PFSK-1 (cell line): ENCODE measurements at regions not wholly inside any gene's neighbourhood (a gene's known extent, or its start where the extent isn't known, plus 50 kb on each side); places are given as distances from the start of the nearest gene placed in this dataset.

Source experiments
- FOXP2 ChIP-seq: optimal IDR thresholded peaks from 2 replicates; pipeline ENCODE3; 2011; ENCODE audit warnings: borderline replicate concordance, control low read depth, inconsistent platforms; ENCODE audit not compliant: insufficient read depth; ENCODE audit errors: extremely low read length, extremely low read depth
- POLR2AphosphoS5 ChIP-seq: IDR thresholded peaks from 2 replicates; pipeline ENCODE4 v1.6.1; 2012; ENCODE audit warnings: low read depth, mild to moderate bottlenecking, control low read depth, low read length, moderate library complexity
- REST ChIP-seq, 2 experiments: IDR thresholded peaks; 2 replicates each; pipeline versions ENCODE4 v1.6.1 to v1.8.0; 2011 to 2012; ENCODE audit warnings: low read depth in 2 of 2, low read length in 2 of 2, control low read depth in 1 of 2, inconsistent platforms in 1 of 2, mild to moderate bottlenecking in 1 of 2, moderate library complexity in 1 of 2; ENCODE audit not compliant: insufficient read depth in 1 of 2
- SIN3A ChIP-seq: IDR thresholded peaks from 2 replicates; pipeline ENCODE4 v1.6.1; 2012; ENCODE audit warnings: mild to moderate bottlenecking, low read length, moderate library complexity, borderline replicate concordance; ENCODE audit not compliant: insufficient read depth
- TAF1 ChIP-seq: IDR thresholded peaks from 2 replicates; pipeline ENCODE4 v1.6.1; 2012; ENCODE audit warnings: low read length, control low read depth, borderline replicate concordance; ENCODE audit not compliant: insufficient read depth

- TF ChIP-seq POLR2AphosphoS5 = no peak
- TF ChIP-seq FOXP2 = no peak
- no peak for TF ChIP-seq SIN3A
- no peak for TF ChIP-seq TAF1
- no peak for TF ChIP-seq REST (IDR thresholded peaks at IDR 0.05; ENCODE audit: insufficient read depth in 1 of 2, low read depth in 2 of 2, low read length in 2 of 2)
Measured at GRCh38 chr3:104359546-104359945, 1007.2 kb upstream of the ALCAM start.

DNA sequence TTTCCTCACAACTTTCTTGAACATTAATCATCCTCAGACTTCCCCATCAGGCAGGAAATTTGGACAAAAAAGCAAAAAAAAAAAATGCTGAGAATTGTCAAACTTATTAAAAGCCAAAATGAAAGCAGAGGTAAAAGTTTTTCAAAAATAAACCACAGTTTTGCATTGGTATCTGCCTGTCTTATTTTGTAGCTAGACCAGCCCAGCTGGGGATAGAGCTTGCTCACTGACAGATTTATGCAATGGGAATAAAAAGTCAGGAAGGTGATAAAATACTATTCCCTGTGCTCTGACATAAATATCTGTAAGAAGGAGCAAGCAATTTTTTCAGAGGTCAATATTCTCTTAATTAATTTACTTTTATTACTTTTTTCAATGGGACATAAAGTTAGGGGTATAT is 1006.7 kb upstream of the ALCAM start:
- TF ChIP-seq TAF1 (no peak), REST (IDR thresholded peaks at IDR 0.05; ENCODE audit: insufficient read depth in 1 of 2, low read depth in 2 of 2, low read length in 2 of 2) (no peak), FOXP2 (no peak), POLR2AphosphoS5 (no peak), SIN3A (no peak)

GRCh38 chr3:104362319-104362718 is 1004.4 kb upstream of the ALCAM start:
- no peak for TF ChIP-seq FOXP2
- no peak for TF ChIP-seq TAF1
- no peak for TF ChIP-seq REST (IDR thresholded peaks at IDR 0.05; ENCODE audit: insufficient read depth in 1 of 2, low read depth in 2 of 2, low read length in 2 of 2)

- no peak for TF ChIP-seq FOXP2
- TF ChIP-seq REST (IDR thresholded peaks at IDR 0.05; ENCODE audit: insufficient read depth in 1 of 2, low read depth in 2 of 2, low read length in 2 of 2) = no peak
- no peak for TF ChIP-seq TAF1
- TF ChIP-seq POLR2AphosphoS5 = no peak
- no peak for TF ChIP-seq SIN3A
Measured at GRCh38 chr3:104367000-104367399, 999.7 kb upstream of the ALCAM start.

DNA sequence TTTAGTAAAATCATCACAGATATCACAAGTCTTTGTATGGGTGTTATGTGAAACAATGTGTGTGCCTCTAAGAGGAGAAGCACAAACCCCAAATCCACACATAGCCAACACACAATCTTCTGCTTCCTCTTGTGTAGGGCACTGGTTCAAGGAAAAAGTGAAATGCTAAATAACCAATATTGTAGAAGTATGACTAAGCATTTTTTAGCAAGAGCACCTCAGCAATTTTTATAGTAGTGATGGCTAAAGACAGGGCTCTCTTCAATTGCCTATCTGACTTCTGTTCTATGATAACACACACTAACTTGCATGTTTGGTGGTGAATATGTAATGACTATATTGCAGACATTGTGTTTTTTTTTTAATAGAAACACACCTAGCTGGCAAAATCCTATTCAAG is 997.9 kb upstream of the ALCAM start:
- no peak for TF ChIP-seq POLR2AphosphoS5
- no peak for TF ChIP-seq SIN3A
- no peak for TF ChIP-seq TAF1
- TF ChIP-seq REST (IDR thresholded peaks at IDR 0.05; ENCODE audit: insufficient read depth in 1 of 2, low read depth in 2 of 2, low read length in 2 of 2) = no peak
- TF ChIP-seq FOXP2 = no peak
